ENCODE measurements at regions not wholly inside any gene's neighbourhood (a gene's known extent, or its start where the extent isn't known, plus 50 kb on each side); places are given as distances from the start of the nearest gene placed in this dataset.

DNA sequence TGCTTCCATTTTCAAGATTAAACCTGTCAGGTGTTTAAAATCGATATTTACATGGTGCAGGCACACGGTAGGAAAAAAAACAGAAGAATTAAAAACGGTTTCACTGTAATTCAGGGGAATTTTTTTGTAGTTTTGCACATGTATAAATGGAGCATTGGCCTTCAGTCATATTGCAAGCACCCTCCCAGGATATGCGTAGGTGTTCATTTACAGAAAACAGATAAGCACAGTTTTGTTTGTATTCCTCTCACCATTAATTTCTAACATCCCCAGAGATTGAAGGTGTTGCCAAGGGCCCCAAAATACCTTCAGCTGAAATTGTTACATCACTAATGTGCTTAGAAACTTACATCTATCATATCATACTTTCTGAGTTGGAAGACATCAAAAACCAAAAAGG is 427.1 kb upstream of the NR2F2 start:
- Mint-ChIP-seq H3K4me1 (no peaks in the 10 kb centered on the region), H3K27ac (no peak overlapping the region), H3K4me3 (no peak overlapping the region), H3K9me3 (peaks cover 6% of the 10 kb centered on the region), H3K36me3 (no peaks in the 10 kb centered on the region)
- ATAC-seq (no peak), DNase-seq (ENCODE audit: low spot score in 2 of 2) (no peak)

DNA sequence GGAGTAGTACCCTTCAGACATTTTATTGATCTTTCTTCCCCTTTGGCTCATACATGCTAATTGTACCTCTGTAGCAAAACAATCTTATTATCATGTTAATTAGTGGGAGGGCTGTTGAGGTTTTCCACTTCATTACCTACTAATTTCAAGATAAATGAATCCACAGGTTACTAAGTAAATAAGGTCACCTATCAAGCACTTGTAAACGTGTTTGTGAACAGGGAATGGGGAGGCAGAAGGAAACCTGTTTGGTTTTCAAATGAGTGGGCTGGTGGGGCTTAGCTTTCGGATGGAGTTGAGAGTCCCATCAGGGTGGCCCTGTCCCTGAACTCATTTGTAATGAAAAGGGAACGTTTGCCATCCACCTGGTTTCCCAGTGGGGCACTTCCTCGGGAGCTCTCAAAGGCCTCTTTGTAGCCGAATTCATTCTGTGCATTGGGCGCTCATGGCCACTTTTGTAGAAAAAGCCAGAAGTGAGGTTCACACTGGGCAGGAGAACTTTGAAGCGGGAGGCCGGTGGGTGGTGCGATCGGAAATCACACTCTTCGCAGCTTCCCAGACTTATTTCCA is 419.8 kb upstream of the NR2F2 start:
- Mint-ChIP-seq H3K27ac (no peak overlapping the region), H3K4me1 (no peaks in the 10 kb centered on the region), H3K36me3 (no peaks in the 10 kb centered on the region), H3K9me3 (peaks cover 2% of the 10 kb centered on the region), H3K4me3 (no peak overlapping the region)
- DNase-seq (ENCODE audit: low spot score in 2 of 2) (no peak), ATAC-seq (no peak)

DNA sequence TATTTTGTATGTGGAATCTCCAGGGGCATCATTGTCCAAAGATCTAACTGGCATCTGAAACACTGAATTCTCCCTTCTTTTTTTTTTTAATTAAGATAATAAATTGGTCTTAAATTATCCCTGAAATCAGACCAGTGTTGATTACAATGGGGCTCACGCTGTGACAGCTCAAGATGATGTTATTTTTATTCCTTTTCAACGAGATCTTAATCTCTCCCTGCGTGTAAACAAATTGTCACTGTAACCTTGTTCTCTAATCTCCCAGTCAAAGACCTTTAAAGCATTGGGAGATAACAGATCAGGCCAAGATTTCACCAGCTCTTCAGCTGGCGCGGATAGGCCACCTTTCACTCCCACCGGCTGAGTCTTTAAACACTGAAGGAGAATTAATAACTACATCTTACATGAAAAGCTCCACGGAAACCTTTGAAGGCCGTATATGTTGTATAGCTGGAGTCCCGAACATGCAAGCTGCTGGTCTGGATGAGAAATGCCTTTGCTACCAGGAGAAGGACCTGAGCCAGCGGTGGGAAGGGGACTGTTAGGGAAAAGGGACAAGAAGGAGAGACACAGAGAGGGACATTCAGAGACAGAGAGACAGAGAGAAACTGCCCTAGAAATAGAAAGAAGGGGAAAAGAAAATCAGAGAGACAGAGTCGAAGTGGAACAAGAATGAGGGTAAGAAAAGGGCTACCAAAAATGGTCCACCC is 418.8 kb upstream of the NR2F2 start:
- Mint-ChIP-seq H3K27ac (no peak overlapping the region), H3K9me3 (no peaks in the 10 kb centered on the region), H3K4me1 (no peaks in the 10 kb centered on the region), H3K36me3 (no peaks in the 10 kb centered on the region), H3K4me3 (no peak overlapping the region)
- DNase-seq (ENCODE audit: low spot score in 2 of 2) (no peak), ATAC-seq (no peak)

DNA sequence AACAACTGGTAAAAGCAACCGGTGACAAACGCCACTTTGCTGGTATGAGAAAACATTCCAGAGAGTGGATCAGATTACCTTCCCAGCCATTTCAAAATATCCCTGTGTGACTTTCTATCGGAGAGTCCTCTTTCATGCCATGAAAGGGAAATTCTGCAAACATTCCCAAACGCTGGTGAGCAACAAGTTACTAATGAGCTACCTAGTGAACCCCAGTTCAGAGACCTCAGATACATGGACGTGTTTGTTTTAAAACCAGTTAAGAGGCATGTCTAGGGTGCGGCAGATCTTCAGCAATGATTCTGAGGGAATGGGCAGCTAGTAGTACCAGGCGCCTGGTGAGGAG is 418.2 kb upstream of the NR2F2 start:
- ATAC-seq (no peak), DNase-seq (ENCODE audit: low spot score in 2 of 2) (no peak)
- no peak overlapping the region for H3K4me3 Mint-ChIP-seq
- H3K4me1 Mint-ChIP-seq, result no peaks in the 10 kb centered on the region
- H3K27ac Mint-ChIP-seq, result no peak overlapping the region
- H3K9me3 Mint-ChIP-seq, result no peaks in the 10 kb centered on the region
- no peaks in the 10 kb centered on the region for H3K36me3 Mint-ChIP-seq

DNA sequence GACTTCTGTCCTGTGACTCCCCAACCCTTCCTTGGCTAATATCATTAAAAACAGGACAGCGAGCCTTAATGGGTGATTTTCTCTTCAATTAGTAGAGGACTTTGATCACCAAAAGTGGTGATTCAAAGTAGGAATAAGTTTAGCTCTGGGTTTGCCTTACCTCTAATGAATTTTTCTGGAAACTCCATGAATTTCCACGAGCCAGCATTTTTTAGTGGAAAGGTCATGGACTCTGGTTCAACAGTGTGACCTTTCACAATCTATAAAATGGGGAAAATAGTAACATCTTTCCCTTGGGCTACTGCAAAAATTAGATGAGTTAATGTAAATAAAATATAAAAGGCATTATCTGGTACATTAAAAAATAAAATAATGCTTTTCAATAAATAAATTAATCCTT is 417.8 kb upstream of the NR2F2 start:
- DNase-seq (ENCODE audit: low spot score in 2 of 2), result no peak
- Mint-ChIP-seq H3K4me1 (no peaks in the 10 kb centered on the region), H3K27ac (no peak overlapping the region), H3K36me3 (no peaks in the 10 kb centered on the region), H3K4me3 (no peak overlapping the region), H3K9me3 (no peaks in the 10 kb centered on the region)
- ATAC-seq, result no peak

DNA sequence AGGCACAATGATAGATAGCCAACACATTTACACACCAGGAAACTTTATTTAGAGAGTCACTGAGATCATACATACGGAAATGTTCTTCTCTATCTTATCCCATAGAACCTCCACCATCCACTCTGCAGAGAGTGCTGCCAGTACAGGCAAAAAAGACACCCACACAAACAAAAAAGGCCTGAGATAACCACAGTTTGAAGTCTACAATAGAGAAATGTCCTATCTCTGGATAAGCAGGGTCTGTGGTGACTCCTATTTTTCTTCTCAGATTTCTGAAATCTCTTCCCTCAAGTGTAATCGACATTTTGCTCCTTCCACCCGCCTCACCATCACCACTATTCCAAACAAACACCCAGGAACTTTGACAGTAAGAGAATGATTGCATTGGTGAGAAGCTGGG is 413.9 kb upstream of the NR2F2 start:
- no peak overlapping the region for H3K4me3 Mint-ChIP-seq
- no peaks in the 10 kb centered on the region for H3K4me1 Mint-ChIP-seq
- DNase-seq (ENCODE audit: low spot score in 2 of 2) (no peak), ATAC-seq (no peak)
- H3K36me3 Mint-ChIP-seq, result no peaks in the 10 kb centered on the region
- H3K9me3 Mint-ChIP-seq, result no peaks in the 10 kb centered on the region
- H3K27ac Mint-ChIP-seq, result no peak overlapping the region

DNA sequence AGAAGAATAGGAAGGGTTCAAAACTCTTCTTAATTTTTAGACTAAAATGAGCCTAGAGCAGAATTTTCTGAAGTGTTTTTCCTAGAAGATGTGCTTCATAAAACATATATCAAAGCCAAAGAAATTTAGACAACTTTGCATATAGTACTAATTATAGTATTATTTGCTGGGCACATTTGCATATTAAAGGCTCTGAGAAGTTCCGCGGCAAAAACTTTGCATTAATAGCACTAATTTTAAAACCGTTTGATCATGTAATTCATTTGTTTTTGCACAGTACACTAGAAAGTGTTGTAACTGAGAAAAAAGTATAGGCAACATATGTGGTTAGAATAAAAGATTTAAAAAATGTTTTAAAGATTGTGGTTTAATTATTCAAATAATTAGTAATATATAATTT is 412.0 kb upstream of the NR2F2 start:
- Mint-ChIP-seq H3K4me3 (no peak overlapping the region), H3K36me3 (no peaks in the 10 kb centered on the region), H3K4me1 (no peaks in the 10 kb centered on the region), H3K27ac (no peak overlapping the region), H3K9me3 (no peaks in the 10 kb centered on the region)
- ATAC-seq, result no peak
- no peak for DNase-seq (ENCODE audit: low spot score in 2 of 2)

DNA sequence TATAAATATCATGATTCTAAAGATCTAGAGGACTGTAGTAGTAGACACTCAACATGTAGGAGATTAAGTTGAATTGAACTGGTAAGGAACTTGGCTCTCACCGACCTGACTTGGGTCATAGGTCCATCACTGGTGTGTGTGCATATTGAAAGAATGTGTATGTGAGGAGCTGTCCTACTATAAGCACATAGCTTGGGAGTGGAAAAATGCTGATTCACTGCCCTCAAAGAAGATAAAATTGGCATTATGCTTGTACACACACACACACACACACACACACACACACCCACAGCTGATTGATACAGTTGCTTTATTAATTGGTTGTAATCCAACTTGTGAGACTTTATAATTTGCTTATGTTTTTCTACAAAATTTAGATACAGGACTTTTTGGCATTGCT is 411.0 kb upstream of the NR2F2 start:
- ATAC-seq (no peak), DNase-seq (ENCODE audit: low spot score in 2 of 2) (no peak)
- Mint-ChIP-seq H3K27ac (no peak overlapping the region), H3K4me3 (no peak overlapping the region), H3K4me1 (no peaks in the 10 kb centered on the region), H3K9me3 (no peaks in the 10 kb centered on the region), H3K36me3 (no peaks in the 10 kb centered on the region)

DNA sequence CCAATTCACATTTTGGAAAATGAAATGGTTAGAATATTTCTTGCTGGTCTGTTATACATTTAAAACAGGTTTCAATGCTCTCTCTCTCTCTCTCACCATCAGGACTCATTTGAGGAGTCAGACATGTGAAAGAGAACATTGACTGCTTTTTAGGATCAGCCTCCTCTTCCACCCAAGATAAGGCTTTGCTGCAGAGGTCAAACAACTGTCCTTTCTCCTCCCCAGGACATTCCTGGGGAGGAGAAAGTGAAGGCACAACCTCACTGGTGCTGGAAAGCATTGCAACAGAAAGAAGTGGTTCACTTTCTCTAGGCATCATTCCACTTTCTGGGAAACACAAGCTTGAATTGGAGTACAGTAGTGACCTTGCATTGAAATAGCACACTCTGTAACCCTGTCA is 409.1 kb upstream of the NR2F2 start:
- Mint-ChIP-seq H3K4me3 (no peak overlapping the region), H3K9me3 (no peaks in the 10 kb centered on the region), H3K36me3 (no peaks in the 10 kb centered on the region), H3K4me1 (no peaks in the 10 kb centered on the region), H3K27ac (no peak overlapping the region)
- ATAC-seq, result no peak
- no peak for DNase-seq (ENCODE audit: low spot score in 2 of 2)

DNA sequence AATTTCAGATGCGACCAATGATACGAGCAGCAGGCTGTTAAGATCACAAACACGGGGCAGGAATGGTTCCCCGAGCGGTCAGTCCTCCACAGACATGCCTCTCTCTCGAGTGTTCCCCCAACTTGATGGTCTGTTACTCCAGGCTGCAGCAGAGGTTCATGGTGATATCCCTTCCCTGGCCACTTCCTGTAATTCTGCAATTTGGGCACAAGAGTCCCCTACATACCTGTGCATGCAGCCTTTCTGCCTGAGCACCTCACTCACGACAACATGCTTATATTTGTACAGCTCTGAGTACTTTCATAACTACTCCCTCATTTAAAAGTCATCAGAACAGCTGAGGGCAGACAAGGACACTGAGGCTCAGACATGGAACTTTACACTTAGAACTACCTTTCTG is 408.1 kb upstream of the NR2F2 start:
- DNase-seq (ENCODE audit: low spot score in 2 of 2) (no peak), ATAC-seq (no peak)
- Mint-ChIP-seq H3K4me3 (no peak overlapping the region), H3K27ac (no peak overlapping the region), H3K4me1 (no peaks in the 10 kb centered on the region), H3K36me3 (no peaks in the 10 kb centered on the region), H3K9me3 (no peaks in the 10 kb centered on the region)

DNA sequence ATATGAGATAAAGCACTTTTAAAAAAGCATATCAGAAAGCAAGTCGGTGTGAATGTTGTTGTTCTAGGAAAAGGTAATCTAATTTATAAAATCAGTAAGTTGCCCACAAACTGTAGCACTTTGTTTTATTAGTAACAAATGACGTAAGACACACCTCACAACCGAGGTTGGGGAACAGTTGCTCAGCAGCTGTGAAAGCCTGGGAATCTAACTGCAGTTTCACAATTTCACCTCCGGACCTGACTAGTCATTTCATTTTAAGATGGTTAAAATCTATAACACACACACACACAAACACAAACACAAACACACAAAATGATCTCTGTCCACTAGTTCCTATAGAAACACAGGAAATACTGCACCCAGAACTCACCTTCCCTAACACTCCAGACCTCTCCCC is 406.7 kb upstream of the NR2F2 start:
- Mint-ChIP-seq H3K4me1 (no peaks in the 10 kb centered on the region), H3K27ac (no peak overlapping the region), H3K9me3 (no peaks in the 10 kb centered on the region), H3K4me3 (no peak overlapping the region), H3K36me3 (no peaks in the 10 kb centered on the region)
- DNase-seq (ENCODE audit: low spot score in 2 of 2) (no peak), ATAC-seq (no peak)

DNA sequence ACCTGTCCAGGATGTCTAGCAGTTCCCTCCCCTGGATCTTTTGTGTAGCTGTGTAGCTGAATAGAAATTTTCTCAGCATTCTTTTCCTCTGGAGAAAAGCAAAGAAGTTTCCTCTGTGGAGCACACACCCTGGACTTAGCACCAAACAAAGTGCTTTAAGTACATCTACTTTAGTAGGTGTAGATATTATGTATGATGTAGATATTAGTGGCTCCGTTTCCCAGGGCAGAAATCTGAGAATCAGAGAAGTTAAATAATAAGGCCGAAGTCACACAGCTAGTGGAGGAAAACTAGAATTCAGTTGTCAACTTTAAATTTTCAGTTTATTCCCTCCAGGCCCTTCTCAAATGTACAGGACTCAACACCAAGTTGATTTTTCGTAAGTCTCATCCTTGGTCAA is 401.7 kb upstream of the NR2F2 start:
- no peaks in the 10 kb centered on the region for H3K9me3 Mint-ChIP-seq
- H3K27ac Mint-ChIP-seq, result no peak overlapping the region
- H3K36me3 Mint-ChIP-seq, result no peaks in the 10 kb centered on the region
- H3K4me3 Mint-ChIP-seq, result no peak overlapping the region
- no peak for DNase-seq (ENCODE audit: low spot score in 2 of 2)
- no peak for ATAC-seq
- peaks cover 6% of the 10 kb centered on the region for H3K4me1 Mint-ChIP-seq

DNA sequence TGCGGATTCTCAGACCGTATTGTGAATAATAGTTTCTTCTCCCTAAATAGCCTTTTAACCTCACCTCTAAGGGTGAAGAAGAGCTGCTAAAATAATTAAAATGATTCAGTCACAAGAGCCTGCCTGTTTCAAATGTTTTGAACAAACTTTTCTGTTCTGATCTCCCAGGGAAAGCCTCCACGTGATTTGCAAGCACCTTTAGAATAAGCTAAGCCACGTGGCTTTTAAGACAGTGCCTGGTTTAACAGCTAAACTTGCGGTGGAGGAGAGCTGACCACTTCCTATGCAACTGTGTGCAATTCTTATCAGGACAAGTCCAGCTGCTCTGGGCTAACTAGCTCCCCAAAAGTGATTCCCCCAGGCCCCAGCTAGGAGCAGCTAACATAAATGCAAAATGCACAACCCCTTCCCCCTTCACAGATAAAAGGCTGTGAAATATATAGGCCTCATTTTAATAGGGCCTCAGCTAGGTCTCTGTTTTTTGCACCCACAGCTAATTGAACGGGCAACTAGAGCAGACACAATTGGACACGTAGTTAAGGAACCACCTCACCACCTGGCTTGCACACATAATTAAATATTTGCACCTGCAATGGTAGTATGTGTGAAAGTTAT is 401.2 kb upstream of the NR2F2 start:
- ATAC-seq, result peak; percentile 40
- no peak overlapping the region for H3K27ac Mint-ChIP-seq
- no peak for DNase-seq (ENCODE audit: low spot score in 2 of 2)

DNA sequence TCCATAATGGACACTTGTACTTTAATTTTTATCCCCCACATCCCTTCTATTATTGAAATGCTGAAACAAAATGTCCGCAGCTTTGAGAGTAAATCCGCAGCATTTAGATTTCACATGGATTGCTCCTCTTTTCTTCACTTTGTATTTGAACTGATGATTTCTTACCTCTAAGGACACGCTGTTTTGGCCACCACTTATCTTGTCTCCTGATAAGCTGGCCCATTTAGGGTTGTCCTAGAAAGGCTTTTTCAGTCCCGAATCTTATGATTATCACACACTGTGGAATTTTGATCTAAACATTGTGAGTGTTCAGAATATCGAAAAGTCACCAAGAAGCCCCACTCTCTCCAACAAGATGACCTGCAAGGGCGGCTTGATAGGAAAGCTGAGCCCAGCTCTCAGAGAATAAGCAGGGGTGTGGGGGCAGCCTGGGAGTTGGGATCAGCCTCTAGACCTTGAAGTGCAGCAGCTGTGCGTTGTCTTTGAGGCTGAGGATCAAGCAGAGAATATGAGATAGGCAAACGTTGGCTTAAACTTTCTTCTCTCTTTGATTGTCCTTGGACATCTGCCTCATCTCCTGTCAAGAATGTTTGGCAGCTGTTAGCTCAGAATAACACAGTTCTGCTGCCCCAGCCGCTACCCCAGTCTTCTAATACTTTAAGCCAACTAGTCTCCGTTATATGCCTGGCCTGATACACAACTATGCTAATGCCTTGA is 399.7 kb upstream of the NR2F2 start:
- Mint-ChIP-seq H3K27ac (no peak overlapping the region), H3K9me3 (no peaks in the 10 kb centered on the region), H3K4me3 (no peak overlapping the region), H3K4me1 (peaks cover 6% of the 10 kb centered on the region), H3K36me3 (no peaks in the 10 kb centered on the region)
- DNase-seq (ENCODE audit: low spot score in 2 of 2), result no peak
- ATAC-seq, result no peak

More for the DNA sequence above, 401.2 kb upstream of the NR2F2 start:
- H3K9me3 Mint-ChIP-seq, result no peaks in the 10 kb centered on the region
- no peak overlapping the region for H3K4me3 Mint-ChIP-seq
- no peaks in the 10 kb centered on the region for H3K36me3 Mint-ChIP-seq
- peaks cover 6% of the 10 kb centered on the region for H3K4me1 Mint-ChIP-seq

DNA sequence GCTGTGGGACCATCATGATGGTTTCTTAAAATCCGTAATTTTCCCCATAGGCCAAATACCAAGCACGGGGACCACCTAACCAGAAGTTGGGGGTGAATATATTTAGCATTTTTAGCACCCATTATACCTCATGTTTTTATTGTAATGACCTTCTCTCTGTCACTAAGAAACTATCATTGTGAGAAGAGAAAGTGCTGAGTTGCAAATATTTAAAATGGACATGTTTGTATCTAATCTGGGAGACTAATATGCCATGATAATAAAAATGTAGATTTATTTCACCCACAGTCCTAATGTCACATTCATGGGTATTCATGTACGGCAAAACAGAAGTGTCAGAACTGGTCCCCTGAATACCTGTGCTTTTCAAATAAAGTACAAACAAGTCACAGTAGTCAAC is 398.9 kb upstream of the NR2F2 start:
- Mint-ChIP-seq H3K36me3 (no peaks in the 10 kb centered on the region), H3K9me3 (no peaks in the 10 kb centered on the region), H3K4me1 (peaks cover 6% of the 10 kb centered on the region), H3K4me3 (no peak overlapping the region), H3K27ac (no peak overlapping the region)
- DNase-seq (ENCODE audit: low spot score in 2 of 2) (no peak), ATAC-seq (no peak)

DNA sequence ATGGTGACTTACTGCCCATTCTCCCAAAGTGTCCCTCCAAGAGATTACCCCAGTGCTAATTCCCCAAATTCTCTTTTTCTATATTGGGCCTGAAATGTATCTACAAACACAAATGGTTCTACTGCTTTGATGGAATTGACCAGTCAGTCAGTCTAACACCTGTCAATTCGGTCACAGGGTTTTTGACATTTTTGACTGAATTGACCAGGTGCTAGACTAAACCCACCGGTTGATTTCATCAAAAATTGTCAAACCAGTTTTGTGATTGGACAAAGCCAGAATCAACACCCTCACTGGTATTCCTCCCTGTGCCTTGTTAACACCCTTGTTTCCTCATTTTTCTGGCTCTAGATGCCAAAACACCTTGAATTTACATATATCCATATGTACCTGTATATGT is 398.4 kb upstream of the NR2F2 start:
- H3K36me3 Mint-ChIP-seq, result no peaks in the 10 kb centered on the region
- peaks cover 6% of the 10 kb centered on the region for H3K4me1 Mint-ChIP-seq
- DNase-seq (ENCODE audit: low spot score in 2 of 2), result no peak
- H3K4me3 Mint-ChIP-seq, result no peak overlapping the region
- H3K9me3 Mint-ChIP-seq, result no peaks in the 10 kb centered on the region
- H3K27ac Mint-ChIP-seq, result no peak overlapping the region
- ATAC-seq, result no peak

All from stimulated activated effector memory CD8-positive, alpha-beta T cell treated with anti-CD3 and anti-CD28 coated beads, Interleukin-12 subunit alpha, Interleukin-12 subunit beta, amount 100 ng/mL, for 72 hours (primary cell).